Adipocyte (in vitro differentiated cells): ENCODE measurements at regions not wholly inside any gene's neighbourhood (a gene's known extent, or its start where the extent isn't known, plus 50 kb on each side); places are given as distances from the start of the nearest gene placed in this dataset.
A peak's percentile ranks its signal among the peaks of the same experiment; 100 is the strongest.

Experiments used
- DNase-seq: peaks from one replicate; pipeline ENCODE4 v3.0.0-alpha.2; 2015; ENCODE audit warnings: low read depth
- H3K27me3 ChIP-seq: replicated peaks from 2 replicates; pipeline ENCODE4 v1.7.0; 2013; ENCODE audit warnings: mild to moderate bottlenecking, low read length, moderate library complexity; ENCODE audit not compliant: control insufficient read depth, insufficient read depth
- H3K36me3 ChIP-seq: 2 replicates; pipeline ENCODE4 v1.7.0; 2013; ENCODE audit warnings: low read length, mild to moderate bottlenecking, moderate library complexity; ENCODE audit not compliant: control insufficient read depth, insufficient read depth, severe bottlenecking
- H3K4me1 ChIP-seq: 2 replicates; pipeline ENCODE4 v1.7.0; 2013; ENCODE audit warnings: mild to moderate bottlenecking, low read length, moderate library complexity; ENCODE audit not compliant: control insufficient read depth, insufficient read depth
- H3K4me3 ChIP-seq: 2 replicates; pipeline ENCODE4 v1.7.0; 2013; ENCODE audit warnings: mild to moderate bottlenecking, low read length, moderate library complexity
- H3K9ac ChIP-seq: 2 replicates; pipeline ENCODE4 v1.7.0; 2013; ENCODE audit warnings: mild to moderate bottlenecking, low read length, moderate library complexity
- H3K9me3 ChIP-seq: 2 replicates; pipeline ENCODE4 v1.7.0; 2013; ENCODE audit warnings: mild to moderate bottlenecking, low read length, moderate library complexity; ENCODE audit not compliant: control insufficient read depth

- no peaks in the 10 kb centered on the region for H3K27me3 ChIP-seq
- no peak overlapping the region for H3K4me3 ChIP-seq
- H3K9me3 ChIP-seq, result no peaks in the 10 kb centered on the region
- H3K9ac ChIP-seq, result no peak overlapping the region
- no peak for DNase-seq
- no peaks in the 10 kb centered on the region for H3K36me3 ChIP-seq
- H3K4me1 ChIP-seq, result peaks cover 18% of the 10 kb centered on the region
Observed at GRCh38 chr3:72158639-72159326, 373.8 kb upstream of the PROK2 start.

- Histone ChIP-seq H3K4me1 (peaks cover 25% of the 10 kb centered on the region), H3K36me3 (no peaks in the 10 kb centered on the region), H3K27me3 (no peaks in the 10 kb centered on the region), H3K4me3 (no peak overlapping the region), H3K9me3 (no peaks in the 10 kb centered on the region), H3K9ac (no peak overlapping the region)
- DNase-seq, result no peak
Observed at GRCh38 chr3:72157748-72158638, 373.0 kb upstream of the PROK2 start.

DNA sequence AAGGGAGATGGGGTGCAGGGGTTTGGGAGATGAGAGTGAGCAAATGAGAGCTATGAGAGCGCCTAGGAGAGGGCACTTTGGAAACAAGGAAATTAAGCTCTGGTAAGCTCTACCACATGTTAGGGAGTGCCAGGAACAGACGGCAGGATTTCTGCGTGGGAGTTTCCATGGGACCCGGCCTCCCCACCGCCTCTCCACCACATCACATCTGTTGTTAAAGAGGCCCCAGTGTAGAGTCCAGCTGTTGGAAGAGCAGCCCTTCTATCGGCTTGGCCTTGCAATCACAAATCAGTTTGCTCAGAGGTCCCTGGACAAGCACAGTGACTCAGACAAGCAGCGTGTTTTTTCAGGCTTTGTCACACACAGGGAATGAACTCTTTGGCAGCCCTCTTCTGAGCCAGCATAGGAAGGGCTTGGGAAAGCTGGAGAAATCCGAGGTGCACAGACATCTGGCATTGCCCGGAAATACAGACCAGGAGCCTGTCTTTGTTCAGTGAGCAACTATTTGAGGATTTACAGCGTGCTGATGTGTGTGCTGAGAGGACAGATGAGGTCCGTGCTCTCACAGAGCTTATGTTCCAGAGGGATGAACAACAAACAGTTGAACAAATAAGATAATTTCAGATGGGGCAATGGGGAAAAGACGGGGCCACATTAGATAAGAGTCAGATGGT lies 370.6 kb upstream of the PROK2 start:
- Histone ChIP-seq H3K9me3 (no peaks in the 10 kb centered on the region), H3K9ac (peak overlapping the region; percentile 62), H3K4me3 (no peak overlapping the region), H3K36me3 (no peaks in the 10 kb centered on the region), H3K4me1 (peaks cover 32% of the 10 kb centered on the region), H3K27me3 (no peaks in the 10 kb centered on the region)
- DNase-seq, result peak; percentile 91

GRCh38 chr3:72154391-72155335 lies 369.7 kb upstream of the PROK2 start:
- Histone ChIP-seq H3K9me3 (no peaks in the 10 kb centered on the region), H3K9ac (peak overlapping the region; percentile 32), H3K4me3 (no peak overlapping the region), H3K4me1 (peaks cover 32% of the 10 kb centered on the region), H3K27me3 (no peaks in the 10 kb centered on the region), H3K36me3 (no peaks in the 10 kb centered on the region)
- DNase-seq, result peak; percentile 28

GRCh38 chr3:72153477-72154314 lies 368.7 kb upstream of the PROK2 start:
- DNase-seq, result no peak
- Histone ChIP-seq H3K9ac (peak overlapping the region; percentile 66), H3K27me3 (no peaks in the 10 kb centered on the region), H3K9me3 (no peaks in the 10 kb centered on the region), H3K4me1 (peaks cover 32% of the 10 kb centered on the region), H3K4me3 (peak overlapping the region; percentile 72), H3K36me3 (no peaks in the 10 kb centered on the region)

- H3K4me1 ChIP-seq, result peaks cover 32% of the 10 kb centered on the region
- H3K4me3 ChIP-seq, result peak overlapping the region; percentile 72
- no peaks in the 10 kb centered on the region for H3K36me3 ChIP-seq
- peak; percentile 79 for DNase-seq
- H3K27me3 ChIP-seq, result no peaks in the 10 kb centered on the region
- H3K9ac ChIP-seq, result peak overlapping the region; percentile 66
- no peaks in the 10 kb centered on the region for H3K9me3 ChIP-seq
Observed at GRCh38 chr3:72152551-72153476, 367.9 kb upstream of the PROK2 start.

- no peak for DNase-seq
- Histone ChIP-seq H3K4me1 (peaks cover 32% of the 10 kb centered on the region), H3K4me3 (no peak overlapping the region), H3K27me3 (no peaks in the 10 kb centered on the region), H3K9me3 (no peaks in the 10 kb centered on the region), H3K9ac (no peak overlapping the region), H3K36me3 (no peaks in the 10 kb centered on the region)
Observed at GRCh38 chr3:72151465-72152238, 366.7 kb upstream of the PROK2 start.

GRCh38 chr3:72150634-72151412 lies 365.9 kb upstream of the PROK2 start:
- no peak for DNase-seq
- no peak overlapping the region for H3K4me3 ChIP-seq

More at GRCh38 chr3:72150634-72151412, 365.9 kb upstream of the PROK2 start:
- peaks cover 29% of the 10 kb centered on the region for H3K4me1 ChIP-seq
- H3K9me3 ChIP-seq, result no peaks in the 10 kb centered on the region
- H3K27me3 ChIP-seq, result no peaks in the 10 kb centered on the region
- H3K9ac ChIP-seq, result no peak overlapping the region
- H3K36me3 ChIP-seq, result no peaks in the 10 kb centered on the region
